ENCODE measurements at regions not wholly inside any gene's neighbourhood (a gene's known extent, or its start where the extent isn't known, plus 50 kb on each side); places are given as distances from the start of the nearest gene placed in this dataset.

DNA sequence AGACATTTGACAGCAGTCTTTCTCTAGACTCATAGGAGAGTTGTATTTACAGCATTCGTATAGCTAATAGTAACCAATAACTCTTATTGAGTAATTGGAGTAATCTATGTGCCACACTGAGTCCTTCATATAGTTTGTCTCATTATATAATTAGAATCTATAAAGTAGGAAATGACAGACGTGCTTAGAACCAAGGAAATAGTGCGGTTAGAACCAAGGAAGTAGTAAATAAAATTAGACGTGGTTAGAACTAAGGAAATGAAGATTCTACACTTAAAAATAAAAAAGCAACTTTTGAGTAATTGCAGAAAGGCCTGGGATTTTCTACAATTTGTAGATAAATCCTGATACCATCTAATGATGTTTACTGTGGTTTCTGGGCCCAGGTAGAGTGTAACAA lies 107.8 kb upstream of the TNFSF11 start:
- H3K4me1 ChIP-seq, result no peaks in the 10 kb centered on the region

DNA sequence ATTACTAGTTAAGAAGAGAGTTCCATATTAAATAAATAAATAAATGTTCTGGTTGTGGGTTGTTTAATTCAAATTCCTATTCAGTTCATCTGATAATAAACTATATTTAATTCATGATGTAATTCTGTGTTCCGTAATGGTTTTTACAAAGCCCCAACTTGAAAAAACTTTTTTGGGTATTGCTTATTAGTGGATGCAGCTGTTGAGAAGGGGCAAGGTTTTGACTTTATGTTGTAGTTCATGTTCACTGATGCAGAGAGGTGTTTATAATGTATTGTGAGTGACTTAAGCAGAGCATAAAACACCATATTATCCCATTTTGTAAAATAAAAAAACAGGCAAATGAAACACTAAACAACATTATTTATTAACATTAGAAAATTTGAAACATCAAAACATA lies 107.3 kb upstream of the TNFSF11 start:
- Histone ChIP-seq H3K9me3 (no peaks in the 10 kb centered on the region), H3K27ac (no peak overlapping the region), H3K4me3 (no peak overlapping the region), H3K4me1 (no peaks in the 10 kb centered on the region), H3K36me3 (replicated peaks in 1 of 2; ENCODE audit: insufficient read depth in 1 of 2, low read depth in 2 of 2) (no peaks in the 10 kb centered on the region), H3K27me3 (no peaks in the 10 kb centered on the region)
- no peak for ATAC-seq
- 81 to 87% methylated on average over 1 of the region's 1 CpG for WGBS, 2 donors
- DNase-seq, result no peak
- no peak for TF ChIP-seq POLR2A (IDR thresholded peaks at IDR 0.05)
- TF ChIP-seq, protein P1, sequence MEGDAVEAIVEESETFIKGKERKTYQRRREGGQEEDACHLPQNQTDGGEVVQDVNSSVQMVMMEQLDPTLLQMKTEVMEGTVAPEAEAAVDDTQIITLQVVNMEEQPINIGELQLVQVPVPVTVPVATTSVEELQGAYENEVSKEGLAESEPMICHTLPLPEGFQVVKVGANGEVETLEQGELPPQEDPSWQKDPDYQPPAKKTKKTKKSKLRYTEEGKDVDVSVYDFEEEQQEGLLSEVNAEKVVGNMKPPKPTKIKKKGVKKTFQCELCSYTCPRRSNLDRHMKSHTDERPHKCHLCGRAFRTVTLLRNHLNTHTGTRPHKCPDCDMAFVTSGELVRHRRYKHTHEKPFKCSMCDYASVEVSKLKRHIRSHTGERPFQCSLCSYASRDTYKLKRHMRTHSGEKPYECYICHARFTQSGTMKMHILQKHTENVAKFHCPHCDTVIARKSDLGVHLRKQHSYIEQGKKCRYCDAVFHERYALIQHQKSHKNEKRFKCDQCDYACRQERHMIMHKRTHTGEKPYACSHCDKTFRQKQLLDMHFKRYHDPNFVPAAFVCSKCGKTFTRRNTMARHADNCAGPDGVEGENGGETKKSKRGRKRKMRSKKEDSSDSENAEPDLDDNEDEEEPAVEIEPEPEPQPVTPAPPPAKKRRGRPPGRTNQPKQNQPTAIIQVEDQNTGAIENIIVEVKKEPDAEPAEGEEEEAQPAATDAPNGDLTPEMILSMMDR (IDR thresholded peaks at IDR 0.05), result no peak
- intact Hi-C loops (cut with DNase I), result no loop called here

More for the DNA sequence above, 107.8 kb upstream of the TNFSF11 start:
- 42 to 49% methylated on average over 4 of the region's 4 CpGs for WGBS, 2 donors
- Histone ChIP-seq H3K4me3 (no peak overlapping the region), H3K27me3 (no peaks in the 10 kb centered on the region), H3K36me3 (replicated peaks in 1 of 2; ENCODE audit: insufficient read depth in 1 of 2, low read depth in 2 of 2) (no peaks in the 10 kb centered on the region), H3K9me3 (no peaks in the 10 kb centered on the region), H3K27ac (no peak overlapping the region)
- ATAC-seq (no peak), DNase-seq (no peak)
- intact Hi-C loops (cut with DNase I), result no loop called here
- TF ChIP-seq, protein P1 (IDR thresholded peaks at IDR 0.05), result no peak
- TF ChIP-seq POLR2A (IDR thresholded peaks at IDR 0.05), result no peak

DNA sequence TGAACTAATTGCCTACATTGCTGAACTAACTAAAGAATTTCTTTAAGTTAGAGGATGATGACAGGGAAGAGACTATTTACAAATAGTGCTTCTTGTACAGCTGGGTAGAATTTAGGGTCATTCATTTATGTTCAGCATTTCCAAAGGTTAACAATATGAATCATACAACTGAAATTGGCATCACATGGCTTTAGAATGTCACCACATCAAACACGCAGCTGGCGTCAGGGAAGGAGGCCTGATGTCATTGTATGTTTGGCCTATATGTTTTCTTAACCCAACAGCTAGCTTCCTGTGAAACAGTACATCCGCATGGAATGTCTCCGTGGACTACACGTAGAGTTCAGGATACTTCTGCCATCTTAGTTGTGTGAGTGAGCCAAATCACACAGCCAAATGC lies 99.0 kb upstream of the TNFSF11 start:
- WGBS, 2 donors, result 66 to 81% methylated on average over 5 of the region's 5 CpGs
- no peaks in the 10 kb centered on the region for H3K27me3 ChIP-seq
- ATAC-seq (no peak), DNase-seq (no peak)
- H3K4me3 ChIP-seq, result no peak overlapping the region
- no peaks in the 10 kb centered on the region for H3K4me1 ChIP-seq
- H3K27ac ChIP-seq, result no peak overlapping the region
- H3K9me3 ChIP-seq, result no peaks in the 10 kb centered on the region
- TF ChIP-seq POLR2A (IDR thresholded peaks at IDR 0.05), result no peak
- TF ChIP-seq, protein P1 (IDR thresholded peaks at IDR 0.05), result no peak
- no peaks in the 10 kb centered on the region for H3K36me3 ChIP-seq (replicated peaks in 1 of 2; ENCODE audit: insufficient read depth in 1 of 2, low read depth in 2 of 2)
- intact Hi-C loops (cut with DNase I), result no loop called here

DNA sequence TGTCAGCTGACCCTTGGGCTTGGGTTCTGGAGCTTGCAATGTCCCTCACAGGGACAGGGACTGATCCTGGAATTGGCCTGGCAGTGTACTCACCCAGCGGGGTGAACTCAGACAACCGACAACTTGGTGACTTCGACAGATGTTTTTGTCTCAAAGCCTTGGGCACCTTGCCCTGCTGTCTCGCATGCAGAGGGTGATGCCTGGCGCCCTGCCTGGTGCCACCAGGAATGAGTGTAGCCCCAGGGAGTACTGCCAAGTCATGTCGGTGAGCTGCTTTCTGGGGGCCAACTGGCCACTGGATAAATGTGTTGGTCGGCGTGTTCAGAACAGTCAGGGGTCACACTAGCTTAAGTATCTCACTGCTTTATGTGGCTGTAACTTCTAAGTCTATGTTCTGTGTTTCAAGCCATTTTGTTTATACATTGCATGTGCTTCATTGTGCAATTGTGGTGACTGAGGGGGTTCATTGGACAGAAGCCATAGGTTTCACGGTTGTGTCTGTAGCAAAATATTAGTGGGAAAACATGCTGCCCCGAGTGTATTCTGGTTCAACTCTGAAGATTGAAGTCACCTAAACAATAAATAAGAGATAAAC lies 96.3 kb upstream of the TNFSF11 start:
- TF ChIP-seq, protein P1 (IDR thresholded peaks at IDR 0.05), result no peak
- no peak for TF ChIP-seq POLR2A (IDR thresholded peaks at IDR 0.05)
- H3K4me1 ChIP-seq, result no peaks in the 10 kb centered on the region
- no peak overlapping the region for H3K27ac ChIP-seq
- 46 to 60% methylated on average over 7 to 10 of the region's 10 CpGs for WGBS, 2 donors
- intact Hi-C loops (cut with DNase I), result no loop called here
- H3K4me3 ChIP-seq, result no peak overlapping the region
- H3K36me3 ChIP-seq (replicated peaks in 1 of 2; ENCODE audit: insufficient read depth in 1 of 2, low read depth in 2 of 2), result no peaks in the 10 kb centered on the region
- DNase-seq (peak in 3 of 4 donors; percentile 10 to 38 (median 25)), ATAC-seq (no peak)
- H3K9me3 ChIP-seq, result no peaks in the 10 kb centered on the region
- H3K27me3 ChIP-seq, result no peaks in the 10 kb centered on the region

DNA sequence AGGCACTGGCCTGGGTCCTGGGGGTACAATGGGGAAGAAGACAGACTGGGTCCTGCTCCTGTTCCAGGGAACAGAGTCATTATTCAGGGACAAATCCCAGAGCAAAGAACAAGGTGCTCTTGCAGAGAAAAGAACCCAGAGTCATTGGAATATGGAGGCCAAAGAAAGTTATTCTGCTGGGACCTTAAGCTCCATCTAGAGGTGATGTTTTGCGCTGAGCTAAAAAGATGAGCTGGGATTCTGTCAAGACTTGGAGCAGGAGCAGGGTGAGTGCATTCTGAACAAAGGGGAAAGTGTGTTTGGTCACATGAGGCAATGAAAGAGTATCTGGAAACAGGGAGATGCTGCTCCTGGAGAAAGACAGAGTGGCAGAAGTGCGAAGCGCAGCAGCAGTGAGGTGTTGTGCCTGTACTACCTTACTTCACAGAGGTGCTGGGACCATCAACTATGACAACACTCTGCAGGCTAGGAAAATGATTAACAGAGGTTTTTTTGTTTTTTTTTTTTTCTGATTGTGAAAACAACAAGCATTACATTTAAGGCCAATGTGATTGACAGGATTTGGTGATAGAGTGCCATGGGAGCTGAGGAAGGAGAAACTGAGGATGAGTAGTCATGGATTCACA lies 95.3 kb upstream of the TNFSF11 start:
- Histone ChIP-seq H3K27ac (no peak overlapping the region), H3K36me3 (replicated peaks in 1 of 2; ENCODE audit: insufficient read depth in 1 of 2, low read depth in 2 of 2) (no peaks in the 10 kb centered on the region), H3K4me1 (no peaks in the 10 kb centered on the region), H3K9me3 (no peaks in the 10 kb centered on the region), H3K27me3 (no peaks in the 10 kb centered on the region), H3K4me3 (no peak overlapping the region)
- DNase-seq (no peak), ATAC-seq (no peak)
- TF ChIP-seq POLR2A (IDR thresholded peaks at IDR 0.05), result no peak
- TF ChIP-seq, protein P1 (IDR thresholded peaks at IDR 0.05), result peak in 1 of 7 experiments; percentile 8
- 59 to 79% methylated on average over 3 of the region's 3 CpGs for WGBS, 2 donors
- intact Hi-C loops (cut with DNase I), result no loop called here
